K562 (cell line): ENCODE measurements at regions not wholly inside any gene's neighbourhood (a gene's known extent, or its start where the extent isn't known, plus 50 kb on each side); places are given as distances from the start of the nearest gene placed in this dataset.

Source experiments
- CREM ChIP-seq: IDR thresholded peaks from 2 replicates; pipeline ENCODE4 v1.6.1; 2014; ENCODE audit warnings: antibody characterized with exemption, low read depth
- GTF2F1 ChIP-seq: IDR thresholded peaks from 2 replicates; pipeline ENCODE4 v1.6.1; 2011; ENCODE audit warnings: low read depth, low read length, improper control_type of control experiment
- MAFK ChIP-seq: IDR thresholded peaks from 2 replicates; pipeline ENCODE4 v1.6.1; 2011; ENCODE audit warnings: low read length, improper control_type of control experiment
- MTA2 ChIP-seq: fragments of 450-650 bp; IDR thresholded peaks from 2 replicates; pipeline ENCODE4 v1.6.1; 2016; ENCODE audit warnings: low read depth
- PTBP1 ChIP-seq: fragments of 200-400 bp; formaldehyde crosslinking; IDR thresholded peaks from 2 replicates; pipeline ENCODE4 v1.6.1; 2017; ENCODE audit warnings: low read depth, low read length
- RCOR1 ChIP-seq, 2 experiments: IDR thresholded peaks; 2 replicates each; pipeline ENCODE4 v1.6.1; 2012; ENCODE audit warnings: low read depth in 2 of 2, low read length in 2 of 2, borderline replicate concordance in 1 of 2, improper control_type of control experiment in 1 of 2
- TF ChIP-seq, protein P1 (sequence below): sonication (generic); formaldehyde crosslinking; IDR thresholded peaks from 2 replicates; pipeline ENCODE4 v1.9.0; 2022; ENCODE audit warnings: mild to moderate bottlenecking, missing genetic modification reagents
- TF ChIP-seq, protein P2 (sequence below): sonication (generic); formaldehyde crosslinking; IDR thresholded peaks from 2 replicates; pipeline ENCODE4 v1.8.1; 2023; ENCODE audit warnings: mild to moderate bottlenecking, missing genetic modification reagents
- TF ChIP-seq, protein P3 (sequence below): fragments of 450-650 bp; IDR thresholded peaks from 2 replicates; pipeline ENCODE4 v1.6.1; 2016
- TF ChIP-seq, protein P4 (sequence below), 3 experiments: IDR thresholded peaks in 2 of 3; conservative IDR thresholded peaks in 1 of 3; 2 replicates each; pipeline ENCODE4 v1.5.1; 2011 to 2012; ENCODE audit warnings: low read length in 3 of 3, mild to moderate bottlenecking in 3 of 3, control low read depth in 2 of 3, improper control_type of control experiment in 1 of 3, inconsistent platforms in 1 of 3, low read depth in 1 of 3, mixed read lengths in 1 of 3, moderate library complexity in 1 of 3; ENCODE audit not compliant: insufficient read depth in 2 of 3

DNA sequence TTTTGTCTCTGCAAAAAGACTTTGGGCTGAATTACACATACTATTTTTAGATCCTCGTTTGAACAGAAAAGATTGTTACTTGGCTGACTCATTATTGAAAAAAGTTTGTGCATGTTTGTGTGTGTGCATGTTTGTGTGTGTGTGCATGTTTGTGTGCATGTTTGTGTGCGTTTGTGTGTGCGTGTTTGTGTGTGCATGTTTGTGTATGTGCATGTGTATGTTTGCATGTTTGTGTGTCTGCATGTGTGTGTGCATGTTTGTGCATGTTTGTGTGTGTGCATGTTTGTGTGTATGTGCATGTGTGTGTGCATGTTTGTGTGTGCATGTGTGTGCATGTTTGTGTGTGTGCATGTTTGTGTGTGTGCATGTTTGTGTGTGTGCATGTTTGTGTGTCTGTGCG, 201.1 kb upstream of the FAT1 start:
- TF ChIP-seq PTBP1 (no peak), MTA2 (no peak), RCOR1 (IDR thresholded peaks at IDR 0.05; ENCODE audit: borderline replicate concordance in 1 of 2, low read depth in 2 of 2, low read length in 2 of 2) (no peak), CREM (no peak), GTF2F1 (no peak), MAFK (no peak)
- TF ChIP-seq, protein P1, sequence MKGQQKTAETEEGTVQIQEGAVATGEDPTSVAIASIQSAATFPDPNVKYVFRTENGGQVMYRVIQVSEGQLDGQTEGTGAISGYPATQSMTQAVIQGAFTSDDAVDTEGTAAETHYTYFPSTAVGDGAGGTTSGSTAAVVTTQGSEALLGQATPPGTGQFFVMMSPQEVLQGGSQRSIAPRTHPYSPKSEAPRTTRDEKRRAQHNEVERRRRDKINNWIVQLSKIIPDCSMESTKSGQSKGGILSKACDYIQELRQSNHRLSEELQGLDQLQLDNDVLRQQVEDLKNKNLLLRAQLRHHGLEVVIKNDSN (CRISPR knock-in tag): no peak
- TF ChIP-seq, protein P2, sequence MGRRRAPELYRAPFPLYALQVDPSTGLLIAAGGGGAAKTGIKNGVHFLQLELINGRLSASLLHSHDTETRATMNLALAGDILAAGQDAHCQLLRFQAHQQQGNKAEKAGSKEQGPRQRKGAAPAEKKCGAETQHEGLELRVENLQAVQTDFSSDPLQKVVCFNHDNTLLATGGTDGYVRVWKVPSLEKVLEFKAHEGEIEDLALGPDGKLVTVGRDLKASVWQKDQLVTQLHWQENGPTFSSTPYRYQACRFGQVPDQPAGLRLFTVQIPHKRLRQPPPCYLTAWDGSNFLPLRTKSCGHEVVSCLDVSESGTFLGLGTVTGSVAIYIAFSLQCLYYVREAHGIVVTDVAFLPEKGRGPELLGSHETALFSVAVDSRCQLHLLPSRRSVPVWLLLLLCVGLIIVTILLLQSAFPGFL (CRISPR knock-in tag): no peak
- TF ChIP-seq, protein P3, sequence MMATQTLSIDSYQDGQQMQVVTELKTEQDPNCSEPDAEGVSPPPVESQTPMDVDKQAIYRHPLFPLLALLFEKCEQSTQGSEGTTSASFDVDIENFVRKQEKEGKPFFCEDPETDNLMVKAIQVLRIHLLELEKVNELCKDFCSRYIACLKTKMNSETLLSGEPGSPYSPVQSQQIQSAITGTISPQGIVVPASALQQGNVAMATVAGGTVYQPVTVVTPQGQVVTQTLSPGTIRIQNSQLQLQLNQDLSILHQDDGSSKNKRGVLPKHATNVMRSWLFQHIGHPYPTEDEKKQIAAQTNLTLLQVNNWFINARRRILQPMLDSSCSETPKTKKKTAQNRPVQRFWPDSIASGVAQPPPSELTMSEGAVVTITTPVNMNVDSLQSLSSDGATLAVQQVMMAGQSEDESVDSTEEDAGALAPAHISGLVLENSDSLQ: no peak
- TF ChIP-seq, protein P4, sequence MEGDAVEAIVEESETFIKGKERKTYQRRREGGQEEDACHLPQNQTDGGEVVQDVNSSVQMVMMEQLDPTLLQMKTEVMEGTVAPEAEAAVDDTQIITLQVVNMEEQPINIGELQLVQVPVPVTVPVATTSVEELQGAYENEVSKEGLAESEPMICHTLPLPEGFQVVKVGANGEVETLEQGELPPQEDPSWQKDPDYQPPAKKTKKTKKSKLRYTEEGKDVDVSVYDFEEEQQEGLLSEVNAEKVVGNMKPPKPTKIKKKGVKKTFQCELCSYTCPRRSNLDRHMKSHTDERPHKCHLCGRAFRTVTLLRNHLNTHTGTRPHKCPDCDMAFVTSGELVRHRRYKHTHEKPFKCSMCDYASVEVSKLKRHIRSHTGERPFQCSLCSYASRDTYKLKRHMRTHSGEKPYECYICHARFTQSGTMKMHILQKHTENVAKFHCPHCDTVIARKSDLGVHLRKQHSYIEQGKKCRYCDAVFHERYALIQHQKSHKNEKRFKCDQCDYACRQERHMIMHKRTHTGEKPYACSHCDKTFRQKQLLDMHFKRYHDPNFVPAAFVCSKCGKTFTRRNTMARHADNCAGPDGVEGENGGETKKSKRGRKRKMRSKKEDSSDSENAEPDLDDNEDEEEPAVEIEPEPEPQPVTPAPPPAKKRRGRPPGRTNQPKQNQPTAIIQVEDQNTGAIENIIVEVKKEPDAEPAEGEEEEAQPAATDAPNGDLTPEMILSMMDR (IDR thresholded peaks at IDR 0.05 in 2 of 3, conservative IDR thresholded peaks at IDR 0.05 in 1 of 3; ENCODE audit: insufficient read depth in 2 of 3, low read depth in 1 of 3, low read length in 3 of 3): no peak
